Mucosa of stomach (tissue), 1 donor: ENCODE measurements at regions not wholly inside any gene's neighbourhood (a gene's known extent, or its start where the extent isn't known, plus 50 kb on each side); places are given as distances from the start of the nearest gene placed in this dataset.

ENCODE experiments used
- H3K27me3 ChIP-seq: one replicate; pipeline ENCODE4 v1.7.0; 2013; ENCODE audit warnings: mild to moderate bottlenecking, low read length; ENCODE audit not compliant: control insufficient read depth, insufficient read depth
- H3K36me3 ChIP-seq: one replicate; pipeline ENCODE4 v1.7.0; 2013; ENCODE audit warnings: low read length; ENCODE audit not compliant: control insufficient read depth, insufficient read depth
- H3K4me1 ChIP-seq: one replicate; pipeline ENCODE4 v1.7.0; 2013; ENCODE audit warnings: mild to moderate bottlenecking, low read length; ENCODE audit not compliant: control insufficient read depth, insufficient read depth
- H3K4me3 ChIP-seq: one replicate; pipeline ENCODE4 v1.7.0; 2013; ENCODE audit warnings: low read length
- H3K9ac ChIP-seq: one replicate; pipeline ENCODE4 v1.7.0; 2013; ENCODE audit warnings: mild to moderate bottlenecking, low read length, moderate library complexity
- H3K9me3 ChIP-seq: one replicate; pipeline ENCODE4 v1.7.0; 2013; ENCODE audit warnings: mild to moderate bottlenecking, low read length, moderate library complexity; ENCODE audit not compliant: control insufficient read depth
- donor health status: Pancreatic carcinoma.

DNA sequence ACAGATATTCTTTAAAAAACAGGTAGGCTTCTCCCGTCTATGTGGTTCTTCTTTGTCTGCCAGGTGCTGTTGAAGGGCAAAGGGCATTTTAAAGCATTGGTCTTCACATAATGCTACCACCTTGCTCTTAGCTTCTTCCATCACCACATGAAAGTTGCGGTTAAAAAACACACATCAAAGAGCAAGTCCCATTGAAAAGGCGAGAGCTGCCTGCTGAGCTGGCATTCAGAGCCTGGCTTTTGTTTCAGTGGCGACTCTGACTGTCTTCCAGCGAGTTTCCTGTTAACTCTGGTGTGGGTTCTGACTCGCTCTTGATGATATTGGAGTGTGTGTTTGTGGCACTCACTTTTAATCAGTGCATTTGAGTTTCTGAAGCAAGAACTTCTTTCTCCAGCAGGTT lies 624.9 kb upstream of the FANCL start:
- no peaks in the 10 kb centered on the region for H3K36me3 ChIP-seq
- no peaks in the 10 kb centered on the region for H3K4me1 ChIP-seq
- H3K9ac ChIP-seq = no peak overlapping the region

DNA sequence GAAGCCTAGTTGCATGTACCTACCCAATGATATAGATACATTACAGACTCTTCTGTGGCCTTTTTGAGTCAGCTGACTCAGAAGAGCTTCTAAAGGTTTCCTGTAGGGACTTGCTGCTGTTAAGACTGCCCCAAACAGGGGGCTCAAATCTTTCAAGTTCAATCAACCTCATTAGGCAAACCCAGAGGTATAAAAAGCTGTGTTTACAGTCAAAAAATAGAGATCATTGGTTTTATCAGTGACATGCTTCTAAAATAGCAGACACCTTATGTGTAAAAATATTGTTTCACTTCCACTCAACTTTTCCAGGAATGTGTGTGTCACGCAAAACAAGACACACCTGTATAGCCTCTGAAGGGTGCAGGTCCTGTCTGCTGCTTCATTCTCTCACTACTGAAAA lies 624.3 kb upstream of the FANCL start:
- Histone ChIP-seq H3K4me3 (no peak overlapping the region), H3K27me3 (peaks cover 3% of the 10 kb centered on the region), H3K9ac (no peak overlapping the region), H3K36me3 (no peaks in the 10 kb centered on the region), H3K4me1 (no peaks in the 10 kb centered on the region), H3K9me3 (no peaks in the 10 kb centered on the region)

More for the DNA sequence above, 624.9 kb upstream of the FANCL start:
- no peak overlapping the region for H3K4me3 ChIP-seq
- H3K9me3 ChIP-seq = no peaks in the 10 kb centered on the region
- peaks cover 3% of the 10 kb centered on the region for H3K27me3 ChIP-seq

DNA sequence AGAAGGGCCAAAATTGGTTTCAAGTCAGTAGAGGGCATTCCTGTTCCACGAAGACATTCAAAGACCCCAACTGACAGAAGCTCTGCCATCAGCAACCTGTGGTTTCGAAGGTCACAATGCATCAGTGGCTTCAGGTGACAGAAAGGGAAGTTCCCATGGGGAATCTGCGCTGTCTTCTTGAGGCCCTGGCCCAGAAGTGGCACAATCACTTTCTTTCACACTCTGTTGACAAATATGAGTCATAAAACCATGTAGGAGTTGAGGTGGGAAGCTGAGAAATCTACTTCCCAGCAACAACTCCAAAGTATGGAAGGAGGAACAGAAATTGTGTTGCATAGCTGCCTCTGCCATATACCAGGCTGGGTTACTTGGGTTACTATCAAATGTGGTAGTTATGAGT lies 621.1 kb upstream of the FANCL start:
- H3K4me3 ChIP-seq = no peak overlapping the region
- no peaks in the 10 kb centered on the region for H3K27me3 ChIP-seq
- H3K36me3 ChIP-seq = no peaks in the 10 kb centered on the region

DNA sequence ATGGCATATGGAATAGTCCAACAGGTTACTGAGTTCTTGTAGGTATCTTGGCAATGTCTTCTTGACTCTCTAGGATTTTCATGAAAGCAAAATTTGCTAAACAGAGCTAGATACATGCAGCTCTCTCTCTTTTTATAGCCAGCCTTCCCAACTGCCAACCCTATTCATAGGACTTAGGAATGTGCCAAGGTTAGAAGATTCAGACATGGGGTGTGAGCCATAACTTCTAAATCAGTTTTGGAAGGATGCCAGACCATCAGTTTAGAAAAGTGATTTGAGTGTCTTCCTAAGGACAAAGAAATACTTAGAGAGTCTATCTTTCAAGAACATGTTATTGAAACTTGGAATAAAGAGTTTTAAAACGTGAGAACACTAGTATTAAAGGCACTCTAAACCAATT lies 619.5 kb upstream of the FANCL start:
- H3K9me3 ChIP-seq = no peaks in the 10 kb centered on the region
- no peak overlapping the region for H3K9ac ChIP-seq
- no peaks in the 10 kb centered on the region for H3K27me3 ChIP-seq
- no peak overlapping the region for H3K4me3 ChIP-seq
- H3K4me1 ChIP-seq = no peaks in the 10 kb centered on the region
- H3K36me3 ChIP-seq = no peaks in the 10 kb centered on the region

More for the DNA sequence above, 621.1 kb upstream of the FANCL start:
- H3K9me3 ChIP-seq = no peaks in the 10 kb centered on the region
- no peaks in the 10 kb centered on the region for H3K4me1 ChIP-seq
- no peak overlapping the region for H3K9ac ChIP-seq

DNA sequence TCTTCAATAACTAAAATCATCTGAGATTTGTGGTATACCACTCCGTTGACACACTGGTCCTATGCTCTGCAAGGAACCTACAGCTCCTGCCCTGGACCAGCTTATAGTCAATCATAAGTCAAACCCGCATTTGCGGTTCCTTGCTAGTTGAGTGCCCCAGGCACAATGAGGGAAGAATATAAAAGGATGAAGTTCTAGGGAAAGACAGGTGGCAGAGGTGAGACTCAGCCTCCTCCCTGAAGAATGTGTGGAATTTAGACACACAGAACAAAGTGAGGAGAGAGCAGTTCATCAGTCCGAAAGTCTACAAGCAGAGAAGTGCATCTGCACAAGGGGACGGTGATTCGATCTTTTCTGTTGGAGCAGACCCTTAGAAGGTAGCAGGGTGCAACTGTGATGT lies 615.0 kb upstream of the FANCL start:
- H3K9me3 ChIP-seq = no peaks in the 10 kb centered on the region
- no peak overlapping the region for H3K9ac ChIP-seq
- no peaks in the 10 kb centered on the region for H3K27me3 ChIP-seq
- no peaks in the 10 kb centered on the region for H3K4me1 ChIP-seq
- no peaks in the 10 kb centered on the region for H3K36me3 ChIP-seq
- no peak overlapping the region for H3K4me3 ChIP-seq

DNA sequence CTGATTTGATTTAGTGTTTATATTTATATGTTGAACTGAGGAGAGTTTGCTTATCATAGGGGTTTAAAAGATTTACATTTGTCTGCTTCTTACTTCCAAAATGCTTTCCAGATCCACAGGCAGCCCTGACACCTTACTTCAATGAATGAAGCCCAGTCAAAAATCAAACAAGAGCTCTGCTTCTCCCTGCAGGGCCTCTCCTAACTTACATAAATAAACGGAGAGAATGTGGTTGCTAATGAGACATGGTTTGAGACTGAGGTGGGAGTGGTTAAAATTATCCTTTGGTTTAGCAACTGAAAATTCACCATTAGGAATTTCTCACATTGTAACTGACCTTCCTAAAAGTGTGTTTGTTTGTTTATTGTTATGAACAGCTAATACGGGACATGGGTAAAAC lies 612.3 kb upstream of the FANCL start:
- Histone ChIP-seq H3K36me3 (no peaks in the 10 kb centered on the region), H3K27me3 (no peaks in the 10 kb centered on the region), H3K9ac (no peak overlapping the region), H3K9me3 (no peaks in the 10 kb centered on the region), H3K4me1 (no peaks in the 10 kb centered on the region), H3K4me3 (no peak overlapping the region)

DNA sequence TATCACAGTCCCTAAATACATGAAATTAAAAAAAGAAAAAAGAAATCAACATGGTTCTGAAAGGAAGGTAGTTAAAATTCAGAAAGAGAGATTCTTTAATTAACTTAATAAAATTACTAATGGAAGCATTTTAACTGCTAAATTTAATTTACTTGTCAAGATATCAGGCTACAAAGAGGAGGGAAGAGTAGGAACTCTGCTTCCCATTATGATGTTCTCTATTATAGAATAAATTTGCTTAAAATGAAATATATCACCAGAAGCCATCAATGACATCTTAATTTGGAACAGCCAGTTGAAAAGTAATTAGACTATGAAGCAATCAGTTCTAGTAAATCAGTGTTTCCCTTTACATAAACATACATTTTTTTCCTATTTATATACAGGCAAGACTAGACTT lies 611.8 kb upstream of the FANCL start:
- Histone ChIP-seq H3K36me3 (no peaks in the 10 kb centered on the region), H3K4me3 (no peak overlapping the region), H3K9ac (no peak overlapping the region), H3K4me1 (no peaks in the 10 kb centered on the region), H3K9me3 (no peaks in the 10 kb centered on the region), H3K27me3 (no peaks in the 10 kb centered on the region)

DNA sequence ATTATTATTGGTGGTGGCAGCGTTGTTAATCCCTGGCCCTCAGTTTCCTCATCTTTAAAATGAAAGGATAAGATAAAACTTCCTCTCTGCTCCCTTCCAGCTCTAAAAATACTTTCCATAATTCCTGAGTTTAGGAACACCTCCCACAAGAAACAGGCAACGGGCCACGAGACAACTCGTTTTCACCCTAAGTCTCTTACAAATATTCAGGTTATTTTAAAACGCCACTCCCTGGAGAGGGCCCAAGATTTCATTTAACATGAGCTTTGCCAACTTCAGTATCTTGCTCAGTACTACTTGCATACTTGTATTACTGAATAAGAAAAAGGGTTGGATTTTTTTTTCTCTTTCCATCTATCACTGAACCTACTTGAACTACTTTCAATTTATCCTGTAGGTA lies 611.1 kb upstream of the FANCL start:
- Histone ChIP-seq H3K9me3 (no peaks in the 10 kb centered on the region), H3K4me1 (no peaks in the 10 kb centered on the region), H3K9ac (no peak overlapping the region), H3K27me3 (no peaks in the 10 kb centered on the region), H3K36me3 (no peaks in the 10 kb centered on the region), H3K4me3 (no peak overlapping the region)

DNA sequence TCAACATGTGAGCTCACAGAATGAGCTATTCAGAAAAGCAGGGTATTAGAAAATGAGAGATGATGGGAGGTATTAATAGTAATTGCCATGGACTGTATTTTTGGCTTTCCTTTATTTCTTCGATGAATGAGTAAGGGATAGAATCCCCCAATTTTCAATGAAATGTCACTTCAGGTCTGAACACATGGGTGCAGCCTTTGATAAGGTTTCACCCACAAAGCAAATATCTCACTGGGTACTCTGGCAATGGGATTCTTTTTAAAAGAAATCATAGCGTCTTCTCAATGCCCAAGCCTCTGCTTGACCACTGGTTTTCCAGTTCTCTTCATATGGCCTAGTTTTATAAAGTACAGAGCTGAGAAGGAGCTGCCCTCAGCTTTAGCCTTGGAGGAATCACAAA lies 610.5 kb upstream of the FANCL start:
- no peak overlapping the region for H3K4me3 ChIP-seq
- no peaks in the 10 kb centered on the region for H3K36me3 ChIP-seq
- H3K4me1 ChIP-seq = no peaks in the 10 kb centered on the region
- H3K9ac ChIP-seq = no peak overlapping the region
- no peaks in the 10 kb centered on the region for H3K9me3 ChIP-seq
- no peaks in the 10 kb centered on the region for H3K27me3 ChIP-seq

DNA sequence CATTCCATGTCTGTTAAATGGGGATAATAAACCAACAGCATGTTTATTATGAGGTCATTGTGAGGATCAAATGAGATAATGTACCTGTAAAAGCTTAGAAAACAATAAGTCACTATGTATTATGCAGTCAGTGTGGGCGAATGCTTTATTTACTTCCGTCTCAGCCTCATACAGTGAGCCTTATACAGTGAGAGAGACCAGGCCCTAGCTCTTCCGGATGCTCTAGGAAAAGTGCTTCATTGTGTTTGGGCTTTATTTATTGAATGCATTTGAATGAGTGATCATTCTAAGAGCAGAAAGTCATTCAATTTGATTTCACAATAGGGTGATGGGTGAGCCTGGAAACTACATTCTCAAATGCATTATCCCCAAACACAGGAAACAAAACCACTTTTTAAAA lies 603.9 kb upstream of the FANCL start:
- Histone ChIP-seq H3K27me3 (no peaks in the 10 kb centered on the region), H3K36me3 (no peaks in the 10 kb centered on the region), H3K4me1 (no peaks in the 10 kb centered on the region), H3K4me3 (no peak overlapping the region), H3K9ac (no peak overlapping the region), H3K9me3 (no peaks in the 10 kb centered on the region)

DNA sequence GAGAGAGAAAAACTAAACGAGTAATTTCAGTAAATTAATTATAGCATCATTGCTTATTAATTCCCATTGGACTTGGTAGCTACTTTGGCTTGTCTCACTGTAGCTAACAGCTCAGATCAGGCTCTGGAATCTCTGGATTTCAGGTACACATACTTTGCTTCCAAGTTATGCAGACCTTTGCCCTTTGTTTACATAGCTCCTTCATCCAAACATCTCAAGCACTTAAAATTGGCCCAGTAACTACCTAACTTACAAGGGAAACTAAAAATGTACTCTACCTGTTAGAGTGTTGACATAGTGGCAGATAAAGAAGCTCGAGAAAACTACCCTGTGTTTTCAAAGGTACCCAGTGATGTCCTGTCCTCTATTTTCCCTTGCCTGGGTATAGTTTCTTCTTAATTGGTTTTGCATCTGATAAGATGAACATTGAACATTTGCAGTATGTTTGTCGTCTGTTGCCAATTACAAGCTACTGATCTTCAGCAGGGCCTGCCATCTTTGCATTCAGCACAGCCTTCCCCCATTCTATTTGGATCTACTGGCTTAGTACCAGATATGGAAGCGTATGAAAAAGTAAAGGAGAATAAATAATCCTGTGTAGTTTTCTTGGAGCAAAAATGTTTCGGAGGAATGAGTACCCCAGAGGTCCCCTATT lies 601.5 kb upstream of the FANCL start:
- H3K27me3 ChIP-seq = no peaks in the 10 kb centered on the region
- no peak overlapping the region for H3K9ac ChIP-seq
- H3K4me3 ChIP-seq = no peak overlapping the region

DNA sequence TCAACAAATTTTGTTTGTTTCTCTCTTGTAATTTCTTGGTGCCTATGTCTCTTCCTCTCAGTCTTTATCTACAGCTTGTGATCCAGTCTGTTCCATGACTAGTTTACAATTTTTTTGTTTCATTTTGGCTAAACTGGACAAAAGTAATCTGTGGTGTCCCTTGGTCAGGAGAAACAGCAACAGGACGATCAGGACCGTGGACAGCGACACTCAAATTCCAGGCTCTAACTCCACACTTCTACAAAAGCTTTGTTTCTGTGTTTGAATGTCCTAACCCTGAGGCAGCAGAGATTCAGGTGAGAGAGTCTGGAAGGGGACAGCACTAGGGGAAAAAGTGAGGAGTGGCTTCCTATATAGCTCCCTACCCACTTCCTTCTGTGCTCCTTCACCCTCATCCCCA lies 593.3 kb upstream of the FANCL start:
- Histone ChIP-seq H3K27me3 (no peaks in the 10 kb centered on the region), H3K36me3 (no peaks in the 10 kb centered on the region), H3K9me3 (no peaks in the 10 kb centered on the region), H3K4me1 (no peaks in the 10 kb centered on the region), H3K4me3 (no peak overlapping the region), H3K9ac (no peak overlapping the region)

More for the DNA sequence above, 601.5 kb upstream of the FANCL start:
- H3K9me3 ChIP-seq = no peaks in the 10 kb centered on the region
- no peaks in the 10 kb centered on the region for H3K4me1 ChIP-seq
- H3K36me3 ChIP-seq = no peaks in the 10 kb centered on the region

DNA sequence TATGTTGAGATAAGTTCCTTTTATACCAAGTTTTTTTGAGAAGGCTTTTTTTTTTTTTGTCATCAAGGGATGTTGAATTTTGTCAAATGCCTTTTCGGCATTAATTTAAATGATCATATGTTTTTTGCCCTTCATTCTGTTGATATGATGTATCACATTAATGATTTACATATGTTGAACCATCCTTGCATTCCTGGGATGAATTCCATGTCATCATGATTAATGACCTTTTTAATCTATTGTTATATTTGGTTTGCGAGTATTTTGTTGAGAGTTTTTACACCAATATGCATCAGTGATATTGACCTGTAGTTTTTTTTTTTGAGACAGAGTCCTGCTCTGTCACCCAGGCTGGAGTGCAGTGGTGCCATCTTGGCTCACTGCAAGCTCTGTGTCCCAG lies 585.7 kb upstream of the FANCL start:
- no peaks in the 10 kb centered on the region for H3K9me3 ChIP-seq
- H3K4me1 ChIP-seq = no peaks in the 10 kb centered on the region
- H3K4me3 ChIP-seq = no peak overlapping the region
- no peak overlapping the region for H3K9ac ChIP-seq
- H3K27me3 ChIP-seq = no peaks in the 10 kb centered on the region
- H3K36me3 ChIP-seq = no peaks in the 10 kb centered on the region
